HG03521 (cell line): ENCODE measurements at regions not wholly inside any gene's neighbourhood (a gene's known extent, or its start where the extent isn't known, plus 50 kb on each side); places are given as distances from the start of the nearest gene placed in this dataset.
"Not testable (repeated sequence)": the region's sequence is repeated elsewhere in the genome, so short reads cannot be mapped to it uniquely, and the experiment has no call there.

Source experiments
- ATAC-seq: cut with Tn5 transposase; IDR thresholded peaks from one replicate; pipeline ENCODE4 v1.9.1; 2021; ENCODE audit warnings: mild to moderate bottlenecking, moderate library complexity; ENCODE audit not compliant: unreplicated experiment

GRCh38 chr7:9201928-9202327 is 768.5 kb downstream of the NXPH1 start:
- no peak for ATAC-seq

- no peak for ATAC-seq
Observed at GRCh38 chr7:9204571-9204970, 771.2 kb downstream of the NXPH1 start.

- ATAC-seq: no peak
Observed at GRCh38 chr7:9210114-9210513, 776.7 kb downstream of the NXPH1 start.

- no peak for ATAC-seq
Observed at GRCh38 chr7:9217204-9217603, 783.8 kb downstream of the NXPH1 start.

GRCh38 chr7:9226500-9226899 is 793.1 kb downstream of the NXPH1 start:
- no peak for ATAC-seq

- no peak for ATAC-seq
Observed at GRCh38 chr7:9231630-9232121, 798.3 kb downstream of the NXPH1 start.

- no peak for ATAC-seq
Observed at GRCh38 chr7:9240001-9240400, 806.6 kb downstream of the NXPH1 start.

- ATAC-seq: no peak
Observed at GRCh38 chr7:9241826-9242225, 808.4 kb downstream of the NXPH1 start.

- ATAC-seq: no peak
Observed at GRCh38 chr7:9242636-9243035, 809.2 kb downstream of the NXPH1 start.

GRCh38 chr7:9250876-9251275 is 817.5 kb downstream of the NXPH1 start:
- no peak for ATAC-seq

- no peak for ATAC-seq
Observed at GRCh38 chr7:9264395-9264794, 831.0 kb downstream of the NXPH1 start.

- ATAC-seq: no peak
Observed at GRCh38 chr7:9280088-9280487, 846.7 kb downstream of the NXPH1 start.

GRCh38 chr7:9283246-9283645 is 849.8 kb downstream of the NXPH1 start:
- ATAC-seq: no peak

GRCh38 chr7:9302436-9302835 is 869.0 kb downstream of the NXPH1 start:
- no peak for ATAC-seq

GRCh38 chr7:9307131-9307530 is 873.7 kb downstream of the NXPH1 start:
- no peak for ATAC-seq

- ATAC-seq: no peak
Observed at GRCh38 chr7:9324513-9324912, 891.1 kb downstream of the NXPH1 start.

- ATAC-seq: no peak
Observed at GRCh38 chr7:9328296-9328695, 894.9 kb downstream of the NXPH1 start.

GRCh38 chr7:9349625-9350024 is 916.2 kb downstream of the NXPH1 start:
- ATAC-seq: no peak

GRCh38 chr7:9391221-9391620 is 957.8 kb downstream of the NXPH1 start:
- ATAC-seq: no peak

GRCh38 chr7:9391984-9392383 is 958.6 kb downstream of the NXPH1 start:
- ATAC-seq: no peak

GRCh38 chr7:9404386-9404785 is 971.0 kb downstream of the NXPH1 start:
- not testable (repeated sequence) for ATAC-seq

GRCh38 chr7:9407816-9408215 is 974.4 kb downstream of the NXPH1 start:
- no peak for ATAC-seq

- ATAC-seq: no peak
Observed at GRCh38 chr7:9453521-9453920, 1020.1 kb downstream of the NXPH1 start.

- no peak for ATAC-seq
Observed at GRCh38 chr7:9488555-9488954, 1055.1 kb downstream of the NXPH1 start.
